ENCODE measurements at regions not wholly inside any gene's neighbourhood (a gene's known extent, or its start where the extent isn't known, plus 50 kb on each side); places are given as distances from the start of the nearest gene placed in this dataset.
"Not testable (repeated sequence)": the region's sequence is repeated elsewhere in the genome, so short reads cannot be mapped to it uniquely, and the experiment has no call there.

DNA sequence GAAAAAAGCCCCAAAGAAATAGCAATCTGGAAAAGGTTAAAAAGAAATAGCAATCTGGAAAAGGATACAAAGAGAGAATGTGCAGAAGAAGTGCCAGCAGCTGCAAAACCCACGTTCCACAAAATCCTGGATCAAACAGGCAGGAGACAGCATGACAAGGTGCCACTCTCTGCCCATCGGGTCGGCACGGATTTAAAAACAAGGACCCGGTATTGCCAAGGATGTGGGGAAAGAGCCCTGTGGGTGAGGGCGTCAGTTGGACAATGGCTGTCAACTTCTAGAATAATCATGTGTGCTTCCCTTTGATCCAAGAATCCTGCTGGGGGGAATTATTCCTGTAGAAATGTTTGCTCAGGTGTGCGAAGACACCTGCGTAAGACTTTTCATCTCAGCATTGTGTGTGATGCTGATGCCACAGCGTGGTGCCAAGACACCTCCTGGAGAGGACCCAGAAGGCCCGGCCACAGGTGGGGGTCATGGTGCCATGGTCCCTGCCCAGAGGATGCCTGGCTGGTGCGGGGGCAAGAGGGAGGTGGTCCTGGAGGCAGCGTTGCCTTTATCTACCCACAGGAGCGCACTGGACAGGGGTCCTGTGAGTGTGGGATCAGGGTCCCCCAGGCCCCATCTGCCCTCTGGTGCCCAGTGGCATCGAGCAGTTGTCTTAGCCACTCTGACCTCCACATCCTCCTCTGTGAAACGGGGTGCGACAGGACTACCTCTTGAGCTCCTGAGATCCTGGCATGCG is 100.3 kb downstream of the TNFRSF13B start:
- not testable (repeated sequence) for TF ChIP-seq EZH2 (IDR thresholded peaks at IDR 0.05; ENCODE audit: borderline replicate concordance, low read depth, low read length, severe bottlenecking)
- TF ChIP-seq, protein P1, sequence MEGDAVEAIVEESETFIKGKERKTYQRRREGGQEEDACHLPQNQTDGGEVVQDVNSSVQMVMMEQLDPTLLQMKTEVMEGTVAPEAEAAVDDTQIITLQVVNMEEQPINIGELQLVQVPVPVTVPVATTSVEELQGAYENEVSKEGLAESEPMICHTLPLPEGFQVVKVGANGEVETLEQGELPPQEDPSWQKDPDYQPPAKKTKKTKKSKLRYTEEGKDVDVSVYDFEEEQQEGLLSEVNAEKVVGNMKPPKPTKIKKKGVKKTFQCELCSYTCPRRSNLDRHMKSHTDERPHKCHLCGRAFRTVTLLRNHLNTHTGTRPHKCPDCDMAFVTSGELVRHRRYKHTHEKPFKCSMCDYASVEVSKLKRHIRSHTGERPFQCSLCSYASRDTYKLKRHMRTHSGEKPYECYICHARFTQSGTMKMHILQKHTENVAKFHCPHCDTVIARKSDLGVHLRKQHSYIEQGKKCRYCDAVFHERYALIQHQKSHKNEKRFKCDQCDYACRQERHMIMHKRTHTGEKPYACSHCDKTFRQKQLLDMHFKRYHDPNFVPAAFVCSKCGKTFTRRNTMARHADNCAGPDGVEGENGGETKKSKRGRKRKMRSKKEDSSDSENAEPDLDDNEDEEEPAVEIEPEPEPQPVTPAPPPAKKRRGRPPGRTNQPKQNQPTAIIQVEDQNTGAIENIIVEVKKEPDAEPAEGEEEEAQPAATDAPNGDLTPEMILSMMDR (IDR thresholded peaks at IDR 0.05; ENCODE audit: borderline replicate concordance, extremely low read depth, low read length, poor library complexity, severe bottlenecking) = not testable (repeated sequence)
